ENCODE measurements at regions not wholly inside any gene's neighbourhood (a gene's known extent, or its start where the extent isn't known, plus 50 kb on each side); places are given as distances from the start of the nearest gene placed in this dataset.

DNA sequence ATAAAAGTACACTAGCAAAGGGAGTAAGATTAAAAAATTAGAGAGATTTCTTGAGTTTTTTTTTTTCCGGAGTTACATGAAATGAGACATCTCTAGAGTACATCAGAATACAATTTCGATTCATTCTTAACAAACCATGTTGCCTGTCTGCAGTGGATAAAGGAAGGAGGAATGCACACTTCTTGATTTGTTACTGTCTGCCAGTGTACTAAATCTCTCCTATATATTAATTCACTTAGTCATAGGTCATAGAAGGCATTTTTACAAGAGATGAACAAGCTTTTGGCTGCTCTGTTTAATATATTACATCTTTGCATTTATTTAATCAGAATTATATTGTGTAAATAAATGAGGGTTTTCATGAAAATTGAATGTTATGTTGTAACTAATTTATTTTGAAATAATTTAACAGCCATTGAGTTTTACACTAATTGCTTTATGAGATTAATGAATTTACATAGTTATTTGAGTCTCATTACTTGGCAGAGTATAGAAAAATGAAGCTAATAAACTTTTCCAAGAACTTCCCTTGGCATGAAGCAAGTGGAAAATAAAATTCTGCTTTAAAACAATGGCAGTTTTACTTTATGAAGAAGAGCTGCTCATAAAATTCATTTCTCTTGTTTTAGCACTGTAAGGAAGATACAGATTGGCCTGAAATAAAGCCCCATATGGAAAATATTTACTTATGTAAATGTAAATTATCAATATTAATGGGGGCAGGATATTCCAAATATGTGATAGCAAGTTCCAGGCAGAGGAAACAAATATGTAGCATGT is 1284.7 kb downstream of the BRINP3 start:
- no peaks in the 10 kb centered on the region for H3K4me1 ChIP-seq (ENCODE audit: control insufficient read depth in 1 of 2, insufficient read depth in 1 of 2, low read depth in 1 of 2, low read length in 1 of 2)
- no peaks in the 10 kb centered on the region for H3K9me3 ChIP-seq
- H3K27ac ChIP-seq: no peak overlapping the region
- TF ChIP-seq, protein P1, sequence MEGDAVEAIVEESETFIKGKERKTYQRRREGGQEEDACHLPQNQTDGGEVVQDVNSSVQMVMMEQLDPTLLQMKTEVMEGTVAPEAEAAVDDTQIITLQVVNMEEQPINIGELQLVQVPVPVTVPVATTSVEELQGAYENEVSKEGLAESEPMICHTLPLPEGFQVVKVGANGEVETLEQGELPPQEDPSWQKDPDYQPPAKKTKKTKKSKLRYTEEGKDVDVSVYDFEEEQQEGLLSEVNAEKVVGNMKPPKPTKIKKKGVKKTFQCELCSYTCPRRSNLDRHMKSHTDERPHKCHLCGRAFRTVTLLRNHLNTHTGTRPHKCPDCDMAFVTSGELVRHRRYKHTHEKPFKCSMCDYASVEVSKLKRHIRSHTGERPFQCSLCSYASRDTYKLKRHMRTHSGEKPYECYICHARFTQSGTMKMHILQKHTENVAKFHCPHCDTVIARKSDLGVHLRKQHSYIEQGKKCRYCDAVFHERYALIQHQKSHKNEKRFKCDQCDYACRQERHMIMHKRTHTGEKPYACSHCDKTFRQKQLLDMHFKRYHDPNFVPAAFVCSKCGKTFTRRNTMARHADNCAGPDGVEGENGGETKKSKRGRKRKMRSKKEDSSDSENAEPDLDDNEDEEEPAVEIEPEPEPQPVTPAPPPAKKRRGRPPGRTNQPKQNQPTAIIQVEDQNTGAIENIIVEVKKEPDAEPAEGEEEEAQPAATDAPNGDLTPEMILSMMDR (IDR thresholded peaks at IDR 0.05): no peak
- no peak overlapping the region for H3K4me3 ChIP-seq (ENCODE audit: low read depth in 1 of 2, low read length in 1 of 2)
- H3K27me3 ChIP-seq: no peaks in the 10 kb centered on the region
- no peaks in the 10 kb centered on the region for H3K36me3 ChIP-seq

DNA sequence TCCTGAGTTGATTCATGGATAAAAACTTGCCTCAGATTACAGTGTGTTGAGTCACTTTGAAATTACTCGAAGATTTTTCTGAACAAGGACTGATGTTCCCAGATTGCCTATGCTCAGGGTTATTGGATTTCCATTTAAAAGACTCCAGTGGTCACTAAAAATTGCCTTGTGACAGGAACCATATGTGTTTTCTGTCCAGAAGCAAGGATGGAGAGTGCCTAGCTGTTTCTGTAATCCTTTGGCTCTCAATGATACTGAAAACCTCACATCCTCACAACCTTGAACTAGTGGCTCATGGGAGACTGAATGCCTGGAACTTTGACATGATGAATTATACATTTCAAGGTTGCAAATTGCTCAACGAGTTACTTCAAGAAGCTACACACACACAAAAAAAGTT is 1271.8 kb downstream of the BRINP3 start:
- H3K27ac ChIP-seq: no peak overlapping the region
- no peaks in the 10 kb centered on the region for H3K9me3 ChIP-seq
- no peaks in the 10 kb centered on the region for H3K4me1 ChIP-seq (ENCODE audit: control insufficient read depth in 1 of 2, insufficient read depth in 1 of 2, low read depth in 1 of 2, low read length in 1 of 2)
- no peak overlapping the region for H3K4me3 ChIP-seq (ENCODE audit: low read depth in 1 of 2, low read length in 1 of 2)
- TF ChIP-seq, protein P1 (IDR thresholded peaks at IDR 0.05): no peak
- no peaks in the 10 kb centered on the region for H3K27me3 ChIP-seq
- no peaks in the 10 kb centered on the region for H3K36me3 ChIP-seq

DNA sequence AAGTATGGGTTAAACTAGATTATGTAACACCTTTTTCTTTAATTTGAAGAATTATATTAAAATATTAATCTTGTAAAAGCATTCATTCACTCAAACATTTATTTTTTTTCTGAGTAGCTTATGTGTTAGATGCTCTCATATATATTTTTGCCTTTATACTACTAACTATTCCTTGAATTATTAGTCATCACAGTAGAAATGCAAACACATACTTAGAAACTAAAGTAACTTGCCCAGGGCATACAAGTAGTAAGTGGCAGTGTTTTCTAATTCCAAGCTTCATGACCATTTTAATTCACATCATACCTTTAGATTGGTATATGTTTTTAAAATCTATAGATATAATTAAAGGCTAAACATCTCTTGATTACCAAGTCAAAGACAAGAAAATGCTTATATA is 1271.0 kb downstream of the BRINP3 start:
- Histone ChIP-seq H3K4me3 (ENCODE audit: low read depth in 1 of 2, low read length in 1 of 2) (no peak overlapping the region), H3K4me1 (ENCODE audit: control insufficient read depth in 1 of 2, insufficient read depth in 1 of 2, low read depth in 1 of 2, low read length in 1 of 2) (no peaks in the 10 kb centered on the region), H3K9me3 (no peaks in the 10 kb centered on the region), H3K36me3 (no peaks in the 10 kb centered on the region), H3K27me3 (no peaks in the 10 kb centered on the region), H3K27ac (no peak overlapping the region)
- TF ChIP-seq, protein P1 (IDR thresholded peaks at IDR 0.05): no peak

DNA sequence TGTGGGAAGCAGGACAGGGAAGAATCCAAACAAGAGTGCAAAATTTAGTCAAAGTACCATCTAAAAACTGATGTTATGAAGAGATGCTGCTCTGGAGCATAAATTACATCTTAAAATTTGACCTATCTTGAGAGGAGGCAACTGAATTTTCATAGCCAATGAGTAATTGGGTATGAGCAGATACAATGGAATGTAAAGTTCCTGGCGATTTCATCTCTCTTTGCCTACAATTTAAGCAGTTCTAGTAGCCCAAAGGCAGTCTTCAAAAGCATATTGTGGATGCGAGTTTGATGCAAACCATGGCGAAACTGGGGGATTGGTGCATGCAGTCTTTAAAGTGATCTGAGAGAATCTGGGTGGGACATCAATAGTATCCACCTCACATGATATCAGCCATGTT is 1265.9 kb downstream of the BRINP3 start:
- H3K9me3 ChIP-seq: no peaks in the 10 kb centered on the region
- no peaks in the 10 kb centered on the region for H3K36me3 ChIP-seq
- TF ChIP-seq, protein P1 (IDR thresholded peaks at IDR 0.05): no peak
- H3K27me3 ChIP-seq: no peaks in the 10 kb centered on the region
- no peaks in the 10 kb centered on the region for H3K4me1 ChIP-seq (ENCODE audit: control insufficient read depth in 1 of 2, insufficient read depth in 1 of 2, low read depth in 1 of 2, low read length in 1 of 2)
- no peak overlapping the region for H3K27ac ChIP-seq
- no peak overlapping the region for H3K4me3 ChIP-seq (ENCODE audit: low read depth in 1 of 2, low read length in 1 of 2)

DNA sequence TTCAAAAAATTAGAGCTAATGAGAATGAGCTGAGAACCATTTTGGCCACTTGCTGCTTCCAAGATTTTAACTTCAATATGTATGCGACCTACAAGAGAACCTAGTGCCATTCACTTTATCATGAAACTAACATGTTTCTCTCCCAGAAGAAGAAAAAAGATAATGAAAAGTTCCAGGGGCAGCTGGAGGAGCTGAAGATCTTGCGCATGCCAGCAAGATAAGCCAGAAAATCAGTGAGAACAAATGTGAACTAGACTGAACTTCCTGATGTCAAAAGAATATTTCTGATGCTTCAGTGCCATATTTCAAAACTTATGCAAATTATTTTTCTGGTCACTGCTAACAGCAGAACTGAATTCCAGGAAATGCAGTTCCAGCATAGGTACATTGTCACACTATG is 1265.1 kb downstream of the BRINP3 start:
- Histone ChIP-seq H3K4me1 (ENCODE audit: control insufficient read depth in 1 of 2, insufficient read depth in 1 of 2, low read depth in 1 of 2, low read length in 1 of 2) (no peaks in the 10 kb centered on the region), H3K27ac (no peak overlapping the region), H3K9me3 (no peaks in the 10 kb centered on the region), H3K4me3 (ENCODE audit: low read depth in 1 of 2, low read length in 1 of 2) (no peak overlapping the region), H3K36me3 (no peaks in the 10 kb centered on the region), H3K27me3 (no peaks in the 10 kb centered on the region)
- TF ChIP-seq, protein P1 (IDR thresholded peaks at IDR 0.05): no peak

All from neutrophil (primary cell).